H1 (cell line): ENCODE measurements at regions not wholly inside any gene's neighbourhood (a gene's known extent, or its start where the extent isn't known, plus 50 kb on each side); places are given as distances from the start of the nearest gene placed in this dataset.

ENCODE experiments used
- CTCF ChIA-PET: fragments of 300-600 bp; sonication (Branson Sonifier 250); formaldehyde crosslinking; loops from one replicate; lab custom pipeline; 2021; ENCODE audit not compliant: partially characterized antibody; lab: Charles Lee
- POLR2A ChIA-PET: fragments of 300-600 bp; sonication (Branson Sonifier 250); formaldehyde crosslinking; loops from one replicate; lab custom pipeline; 2021; ENCODE audit warnings: inconsistent platforms; ENCODE audit not compliant: partially characterized antibody; lab: Charles Lee
- DNase-seq, 2 experiments: peaks; one replicate each; pipeline versions ENCODE4 v3.0.0 to v3.0.0-alpha.2; 2010 to 2022; ENCODE audit warnings: low spot score in 2 of 2, low read depth in 1 of 2, mixed read lengths in 1 of 2
- FAIRE-seq: peaks from 2 replicates; lab custom pipeline; 2011; peaks lifted over from hg19 to GRCh38; lab: Jason Lieb, UNC
- H2AFZ ChIP-seq: 2 replicates; pipeline ENCODE4 v1.8.1; 2012; ENCODE audit warnings: low read length, inconsistent platforms
- H2AK5ac ChIP-seq: 2 replicates; pipeline ENCODE4 v1.6.1; 2013; ENCODE audit warnings: low read depth, low read length
- H2BK120ac ChIP-seq: replicated peaks from 2 replicates; pipeline ENCODE3; 2013; ENCODE audit warnings: low read depth, low read length, inconsistent platforms
- H2BK12ac ChIP-seq: 2 replicates; pipeline ENCODE4 v1.6.1; 2013; ENCODE audit warnings: low read depth, low read length
- H2BK15ac ChIP-seq: 2 replicates; pipeline ENCODE4 v1.6.1; 2013; ENCODE audit warnings: low read length
- H2BK20ac ChIP-seq: 2 replicates; pipeline ENCODE4 v1.6.1; 2013; ENCODE audit warnings: low read length
- H2BK5ac ChIP-seq: 2 replicates; pipeline ENCODE4 v1.6.1; 2013; ENCODE audit warnings: low read depth, low read length
- H3K14ac ChIP-seq: 2 replicates; pipeline ENCODE4 v1.6.1; 2013; ENCODE audit warnings: inconsistent platforms; ENCODE audit not compliant: insufficient read length
- H3K18ac ChIP-seq: 2 replicates; pipeline ENCODE4 v1.6.1; 2013; ENCODE audit warnings: low read length; ENCODE audit errors: extremely low read depth
- H3K23ac ChIP-seq: 2 replicates; pipeline ENCODE4 v1.6.1; 2013; ENCODE audit warnings: inconsistent platforms; ENCODE audit not compliant: insufficient read length
- H3K23me2 ChIP-seq: 2 replicates; pipeline ENCODE4 v1.6.1; 2013; ENCODE audit warnings: low read depth, low read length
- H3K27ac ChIP-seq: 2 replicates; pipeline ENCODE4 v1.6.1; 2011; ENCODE audit warnings: low read depth, low read length, inconsistent platforms
- H3K27me3 ChIP-seq, 4 experiments: replicated peaks in 1 of 4; 1 replicate in 1 of 4; 2 replicates in 3 of 4; pipeline versions ENCODE4 v1.6.1 to v1.8.1; 2011 to 2013; ENCODE audit warnings: low read length in 3 of 4, mild to moderate bottlenecking in 3 of 4, inconsistent platforms in 2 of 4, mixed read lengths in 2 of 4, moderate library complexity in 1 of 4; ENCODE audit not compliant: control insufficient read depth in 3 of 4, insufficient read depth in 3 of 4; ENCODE audit errors: extremely low read depth in 1 of 4
- H3K36me3 ChIP-seq, 4 experiments: 2 replicates each; pipeline versions ENCODE4 v1.6.1 to v1.8.1; 2011 to 2013; ENCODE audit warnings: mild to moderate bottlenecking in 4 of 4, low read length in 3 of 4, moderate library complexity in 2 of 4, control low read depth in 1 of 4, inconsistent platforms in 1 of 4; ENCODE audit not compliant: insufficient read depth in 4 of 4, control insufficient read depth in 2 of 4
- H3K4ac ChIP-seq: replicated peaks from 2 replicates; pipeline ENCODE3; 2013; ENCODE audit warnings: low read length, low read depth, mixed read lengths, inconsistent platforms; ENCODE audit not compliant: insufficient read length
- H3K4me1 ChIP-seq, 4 experiments: replicated peaks in 1 of 4; 1 replicate in 1 of 4; 2 replicates in 3 of 4; pipeline versions ENCODE4 v1.6.1 to v1.8.1; 2011 to 2013; ENCODE audit warnings: low read length in 3 of 4, inconsistent platforms in 2 of 4, mixed read lengths in 1 of 4; ENCODE audit not compliant: insufficient read depth in 4 of 4, control insufficient read depth in 3 of 4
- H3K4me2 ChIP-seq, 2 experiments: 2 replicates each; pipeline versions ENCODE4 v1.6.1 to v1.8.1; 2011 to 2013; ENCODE audit warnings: low read depth in 2 of 2, low read length in 2 of 2, control low read depth in 1 of 2, inconsistent platforms in 1 of 2, mild to moderate bottlenecking in 1 of 2; ENCODE audit not compliant: insufficient read depth in 1 of 2
- H3K4me3 ChIP-seq, 4 experiments: fragments of 200-600, 300-600 bp in 1 of 4; sonication (generic), shearing (Covaris generic), sonication (Bioruptor Twin) in 1 of 4; 2 replicates each; pipeline versions ENCODE4 v1.5.1 to v1.8.1; 2011 to 2016; ENCODE audit warnings: low read length in 4 of 4, low read depth in 3 of 4, control low read depth in 2 of 4, inconsistent platforms in 2 of 4, mild to moderate bottlenecking in 2 of 4, mixed read lengths in 1 of 4, moderate library complexity in 1 of 4; ENCODE audit not compliant: insufficient read depth in 2 of 4; ENCODE audit errors: extremely low read depth in 1 of 4
- H3K56ac ChIP-seq: replicated peaks from 2 replicates; pipeline ENCODE3; 2013; ENCODE audit warnings: low read depth, mild to moderate bottlenecking, mixed read lengths, low read length, inconsistent platforms; ENCODE audit not compliant: insufficient read length
- H3K79me1 ChIP-seq: 2 replicates; pipeline ENCODE4 v1.6.1; 2013; ENCODE audit warnings: low read depth, low read length, control low read depth
- H3K79me2 ChIP-seq, 2 experiments: 2 replicates each; pipeline versions ENCODE4 v1.6.1 to v1.8.1; 2012 to 2013; ENCODE audit warnings: low read length in 2 of 2, mild to moderate bottlenecking in 2 of 2, inconsistent platforms in 1 of 2; ENCODE audit not compliant: insufficient read depth in 2 of 2, control insufficient read depth in 1 of 2
- H3K9ac ChIP-seq, 4 experiments: replicated peaks in 1 of 4; 1 replicate in 1 of 4; 2 replicates in 3 of 4; pipeline versions ENCODE4 v1.6.1 to v1.8.1; 2011 to 2013; ENCODE audit warnings: low read depth in 3 of 4, low read length in 3 of 4, control low read depth in 2 of 4, mild to moderate bottlenecking in 2 of 4, moderate library complexity in 2 of 4, inconsistent platforms in 1 of 4; ENCODE audit errors: extremely low read depth in 1 of 4
- H3K9me3 ChIP-seq, 2 experiments: 2 replicates each; pipeline versions ENCODE4 v1.6.1 to v1.8.1; 2012 to 2013; ENCODE audit warnings: mild to moderate bottlenecking in 2 of 2, moderate library complexity in 2 of 2, control low read depth in 1 of 2, inconsistent platforms in 1 of 2, low read depth in 1 of 2, low read length in 1 of 2, mixed read lengths in 1 of 2; ENCODE audit not compliant: insufficient read depth in 2 of 2
- H4K20me1 ChIP-seq, 2 experiments: replicated peaks in 1 of 2; 2 replicates each; pipeline versions ENCODE3 to v1.8.1; 2011 to 2013; ENCODE audit warnings: inconsistent platforms in 2 of 2, low read length in 2 of 2, mild to moderate bottlenecking in 1 of 2; ENCODE audit not compliant: insufficient read depth in 2 of 2, control insufficient read depth in 1 of 2
- H4K5ac ChIP-seq: 2 replicates; pipeline ENCODE4 v1.6.1; 2013; ENCODE audit warnings: low read length, low read depth, mixed read lengths, inconsistent platforms; ENCODE audit not compliant: insufficient read length
- H4K8ac ChIP-seq: 2 replicates; pipeline ENCODE4 v1.8.0; 2013; ENCODE audit warnings: mild to moderate bottlenecking, moderate library complexity, low read length, inconsistent platforms; ENCODE audit not compliant: insufficient read depth; ENCODE audit errors: extremely low read depth
- H4K91ac ChIP-seq: replicated peaks from 2 replicates; pipeline ENCODE3; 2013; ENCODE audit warnings: low read length, mixed read lengths, inconsistent platforms; ENCODE audit not compliant: insufficient read length
- BACH1 ChIP-seq: IDR thresholded peaks from 2 replicates; pipeline ENCODE4 v1.6.1; 2012; ENCODE audit warnings: low read length, improper control_type of control experiment
- CHD1 ChIP-seq: IDR thresholded peaks from 2 replicates; pipeline ENCODE4 v1.6.1; 2012; ENCODE audit warnings: low read depth, low read length, improper control_type of control experiment
- EZH2 ChIP-seq: fragments of 200-600 bp; sonication (generic); IDR thresholded peaks from 2 replicates; pipeline ENCODE4 v1.7.1; 2012; ENCODE audit warnings: low read depth, mild to moderate bottlenecking, moderate library complexity, low read length, inconsistent platforms; ENCODE audit not compliant: severe bottlenecking
- GABPA ChIP-seq: IDR thresholded peaks from 2 replicates; pipeline ENCODE4 v1.6.1; 2011; ENCODE audit warnings: mild to moderate bottlenecking, low read length, moderate library complexity, borderline replicate concordance; ENCODE audit not compliant: insufficient read depth
- HDAC6 ChIP-seq: IDR thresholded peaks from one replicate; pipeline ENCODE4 v1.7.1; 2012; ENCODE audit warnings: low read depth, mild to moderate bottlenecking, inconsistent platforms, low read length, moderate library complexity
- JUND ChIP-seq: IDR thresholded peaks from 2 replicates; pipeline ENCODE4 v1.6.1; 2011; ENCODE audit warnings: mild to moderate bottlenecking, improper control_type of control experiment, low read length
- KDM1A ChIP-seq: fragments of 200-600, 300-600 bp; sonication (generic); IDR thresholded peaks from 2 replicates; pipeline ENCODE4 v1.7.1; 2016; ENCODE audit warnings: mild to moderate bottlenecking, low read length, borderline replicate concordance
- KDM4A ChIP-seq: IDR thresholded peaks from one replicate; pipeline ENCODE4 v1.7.1; 2012; ENCODE audit warnings: low read depth, mild to moderate bottlenecking, moderate library complexity, low read length, inconsistent platforms; ENCODE audit not compliant: severe bottlenecking
- KDM5A ChIP-seq: fragments of 200-600 bp; IDR thresholded peaks from 2 replicates; pipeline ENCODE4 v1.7.1; 2012; ENCODE audit warnings: mild to moderate bottlenecking, low read length, inconsistent platforms, mixed read lengths
- POU5F1 ChIP-seq: IDR thresholded peaks from 2 replicates; pipeline ENCODE4 v1.6.1; 2011; ENCODE audit warnings: low read depth, mild to moderate bottlenecking, low read length, moderate library complexity
- RNF2 ChIP-seq: fragments of 200-900, 300-1000 bp; sonication (generic); IDR thresholded peaks from 2 replicates; pipeline ENCODE4 v1.7.1; 2016; ENCODE audit warnings: borderline replicate concordance, low read depth, mild to moderate bottlenecking, antibody characterized with exemption, low read length; ENCODE audit not compliant: poor library complexity, severe bottlenecking; ENCODE audit errors: missing control alignments
- SP4 ChIP-seq: IDR thresholded peaks from 2 replicates; pipeline ENCODE4 v1.6.1; 2012; ENCODE audit warnings: low read length, inconsistent platforms
- TCF12 ChIP-seq: IDR thresholded peaks from 2 replicates; pipeline ENCODE4 v1.6.1; 2011; ENCODE audit warnings: low read depth, mild to moderate bottlenecking, low read length
- YY1 ChIP-seq: IDR thresholded peaks from 2 replicates; pipeline ENCODE4 v1.6.1; 2011; ENCODE audit warnings: low read depth, mild to moderate bottlenecking, low read length
- WGBS, 2 experiments: shearing (Covaris generic) in 1 of 2; methylation state at CpG; one replicate each; pipeline versions ENCODE4 v1.1.6 to v1.1.7; 2013 to 2015; ENCODE audit warnings: low lambda C conversion rate in 2 of 2, mixed read lengths in 2 of 2, inconsistent platforms in 1 of 2, low coverage in 1 of 2, missing lambda C conversion rate in 1 of 2; ENCODE audit not compliant: insufficient replicate concordance in 2 of 2, insufficient coverage in 1 of 2, insufficient read length in 1 of 2; ENCODE audit errors: extremely low coverage in 1 of 2, missing lambda C conversion rate in 1 of 2; 5-methylcytosine and 5-hydroxymethylcytosine counted together
- TF ChIP-seq, protein P1 (sequence below): IDR thresholded peaks from 2 replicates; pipeline ENCODE4 v1.6.1; 2012; ENCODE audit warnings: inconsistent platforms

DNA sequence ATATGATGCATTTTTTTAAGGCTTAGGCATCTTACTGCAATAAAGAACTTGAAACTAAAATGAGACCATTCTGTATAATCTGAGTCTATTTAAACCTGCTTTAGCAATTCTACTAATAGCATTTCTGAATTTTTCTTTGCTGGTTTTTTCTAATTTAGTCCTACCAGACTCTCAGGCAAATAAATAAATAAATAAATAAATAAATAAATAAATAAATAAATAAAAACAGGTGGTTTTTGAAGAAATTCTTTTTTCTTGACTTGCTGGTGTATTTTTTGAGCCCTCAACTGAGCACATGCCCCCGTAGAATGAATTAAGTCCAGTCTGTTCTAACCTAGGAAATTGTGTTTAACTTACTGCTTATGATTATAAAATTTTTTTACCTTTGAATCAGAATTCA, 134.7 kb upstream of the FOXP2 start:
- ChIA-PET POLR2A (no interaction called here), CTCF (no interaction called here)
- Histone ChIP-seq H2BK5ac (no peak overlapping the region), H2BK15ac (no peak overlapping the region), H3K9me3 (no peaks in the 10 kb centered on the region), H3K79me1 (no peaks in the 10 kb centered on the region), H4K8ac (no peak overlapping the region), H3K4ac (no peak overlapping the region), H3K4me2 (no peak overlapping the region), H3K36me3 (no peaks in the 10 kb centered on the region), H3K23ac (no peak overlapping the region), H4K20me1 (no peaks in the 10 kb centered on the region), H2BK120ac (no peak overlapping the region), H2AK5ac (no peak overlapping the region), H3K23me2 (no peaks in the 10 kb centered on the region), H2BK12ac (no peak overlapping the region), H4K5ac (no peak overlapping the region), H3K27me3 (no peaks in the 10 kb centered on the region), H4K91ac (no peak overlapping the region), H3K79me2 (no peaks in the 10 kb centered on the region), H2BK20ac (no peak overlapping the region), H3K9ac (no peak overlapping the region), H3K14ac (no peak overlapping the region), H3K27ac (no peak overlapping the region), H3K56ac (no peak overlapping the region), H3K4me1 (no peaks in the 10 kb centered on the region), H3K4me3 (no peak overlapping the region), H2AFZ (no peak overlapping the region), H3K18ac (no peak overlapping the region)
- no peak for FAIRE-seq
- WGBS, 2 experiments: 94% methylated on average over 1 of the region's 1 CpG; no CpG with 5 or more reads in 1 of the 2 experiments
- DNase-seq: no peak
- TF ChIP-seq POU5F1 (no peak), KDM4A (no peak), CHD1 (no peak), SP4 (no peak), HDAC6 (no peak), EZH2 (no peak), BACH1 (no peak), RNF2 (no peak), KDM5A (no peak), JUND (no peak), YY1 (no peak), TCF12 (no peak), GABPA (no peak), KDM1A (no peak)
- TF ChIP-seq, protein P1, sequence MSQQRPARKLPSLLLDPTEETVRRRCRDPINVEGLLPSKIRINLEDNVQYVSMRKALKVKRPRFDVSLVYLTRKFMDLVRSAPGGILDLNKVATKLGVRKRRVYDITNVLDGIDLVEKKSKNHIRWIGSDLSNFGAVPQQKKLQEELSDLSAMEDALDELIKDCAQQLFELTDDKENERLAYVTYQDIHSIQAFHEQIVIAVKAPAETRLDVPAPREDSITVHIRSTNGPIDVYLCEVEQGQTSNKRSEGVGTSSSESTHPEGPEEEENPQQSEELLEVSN: no peak
